ENCODE measurements at regions not wholly inside any gene's neighbourhood (a gene's known extent, or its start where the extent isn't known, plus 50 kb on each side); places are given as distances from the start of the nearest gene placed in this dataset.
"Not testable (repeated sequence)": the region's sequence is repeated elsewhere in the genome, so short reads cannot be mapped to it uniquely, and the experiment has no call there.

- DNase-seq (ENCODE audit: low spot score): no peak
Observed at GRCh38 chr4:164212134-164212533, 541.8 kb upstream of the SMIM31 start.

- no peak for DNase-seq (ENCODE audit: low spot score)
Observed at GRCh38 chr4:164212714-164213113, 541.2 kb upstream of the SMIM31 start.

- DNase-seq (ENCODE audit: low spot score): no peak
Observed at GRCh38 chr4:164215113-164215741, 538.7 kb upstream of the SMIM31 start.

- no peak for DNase-seq (ENCODE audit: low spot score)
Observed at GRCh38 chr4:164221631-164222030, 532.3 kb upstream of the SMIM31 start.

- DNase-seq (ENCODE audit: low spot score): no peak
Observed at GRCh38 chr4:164224871-164225270, 529.1 kb upstream of the SMIM31 start.

GRCh38 chr4:164229255-164229654 lies 524.7 kb upstream of the SMIM31 start:
- DNase-seq (ENCODE audit: low spot score): no peak

GRCh38 chr4:164239433-164239832 lies 514.5 kb upstream of the SMIM31 start:
- no peak for DNase-seq (ENCODE audit: low spot score)

GRCh38 chr4:164239976-164240375 lies 514.0 kb upstream of the SMIM31 start:
- no peak for DNase-seq (ENCODE audit: low spot score)

GRCh38 chr4:164251257-164251656 lies 502.7 kb upstream of the SMIM31 start:
- DNase-seq (ENCODE audit: low spot score): no peak

GRCh38 chr4:164252286-164252685 lies 501.6 kb upstream of the SMIM31 start:
- DNase-seq (ENCODE audit: low spot score): no peak

- DNase-seq (ENCODE audit: low spot score): no peak
Observed at GRCh38 chr4:164261831-164262230, 492.1 kb upstream of the SMIM31 start.

- not testable (repeated sequence) for DNase-seq (ENCODE audit: low spot score)
Observed at GRCh38 chr4:164262508-164262907, 491.4 kb upstream of the SMIM31 start.

GRCh38 chr4:164277414-164277813 lies 476.5 kb upstream of the SMIM31 start:
- DNase-seq (ENCODE audit: low spot score): not testable (repeated sequence)

- no peak for DNase-seq (ENCODE audit: low spot score)
Observed at GRCh38 chr4:164287173-164287572, 466.8 kb upstream of the SMIM31 start.

GRCh38 chr4:164288578-164288977 lies 465.4 kb upstream of the SMIM31 start:
- DNase-seq (ENCODE audit: low spot score): no peak

GRCh38 chr4:164293203-164293602 lies 460.7 kb upstream of the SMIM31 start:
- no peak for DNase-seq (ENCODE audit: low spot score)

GRCh38 chr4:164293743-164294142 lies 460.2 kb upstream of the SMIM31 start:
- DNase-seq (ENCODE audit: low spot score): no peak

- DNase-seq (ENCODE audit: low spot score): no peak
Observed at GRCh38 chr4:164301430-164301829, 452.5 kb upstream of the SMIM31 start.

GRCh38 chr4:164304101-164304639 lies 449.8 kb upstream of the SMIM31 start:
- DNase-seq (ENCODE audit: low spot score): no peak

GRCh38 chr4:164304861-164305260 lies 449.1 kb upstream of the SMIM31 start:
- no peak for DNase-seq (ENCODE audit: low spot score)

- no peak for DNase-seq (ENCODE audit: low spot score)
Observed at GRCh38 chr4:164307262-164307661, 446.7 kb upstream of the SMIM31 start.

GRCh38 chr4:164312671-164313070 lies 441.3 kb upstream of the SMIM31 start:
- DNase-seq (ENCODE audit: low spot score): no peak

GRCh38 chr4:164313853-164314252 lies 440.1 kb upstream of the SMIM31 start:
- DNase-seq (ENCODE audit: low spot score): no peak

GRCh38 chr4:164318350-164318749 lies 435.6 kb upstream of the SMIM31 start:
- no peak for DNase-seq (ENCODE audit: low spot score)

Data from AG08396 (cell line).